ENCODE measurements at regions not wholly inside any gene's neighbourhood (a gene's known extent, or its start where the extent isn't known, plus 50 kb on each side); places are given as distances from the start of the nearest gene placed in this dataset.

DNA sequence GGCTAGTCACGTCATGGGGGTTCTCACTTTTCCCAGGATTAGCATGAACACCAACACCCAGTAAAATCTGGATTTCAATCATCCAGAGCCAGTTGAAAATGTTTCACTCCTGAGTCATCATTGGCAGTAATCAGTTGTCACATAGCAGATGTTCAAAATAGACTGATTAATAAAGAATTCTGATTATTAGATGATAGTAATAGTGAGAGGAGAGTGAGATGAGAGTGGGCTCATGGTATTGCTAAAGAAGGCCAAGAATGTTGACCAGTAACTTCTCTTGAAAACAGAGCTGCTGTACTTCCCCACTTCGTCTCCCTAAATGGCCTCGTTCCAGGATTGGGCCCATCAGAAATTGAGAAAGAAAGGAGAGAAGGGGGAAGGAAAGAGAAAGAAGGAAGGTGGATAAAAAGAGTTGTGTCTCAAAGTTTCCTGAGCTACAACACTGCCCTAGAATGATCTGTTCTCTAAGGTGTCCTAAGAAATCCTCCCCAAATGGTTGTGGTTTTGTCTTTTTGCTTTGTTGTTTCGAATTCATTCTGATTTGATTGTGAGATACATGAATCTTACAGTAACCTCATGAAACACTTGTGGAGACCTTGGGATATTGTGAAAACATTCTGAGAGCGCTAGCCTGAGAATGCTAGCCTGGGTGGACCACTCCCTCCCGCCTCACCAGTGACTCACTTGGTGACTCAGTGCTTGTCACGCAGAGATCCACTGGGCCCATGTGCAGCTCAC, 502.2 kb upstream of the JARID2 start:
- DNase-seq (peak; percentile 53), ATAC-seq (peak; percentile 30 to 93)
- intact Hi-C loops (cut with DNase I): no loop called here

DNA sequence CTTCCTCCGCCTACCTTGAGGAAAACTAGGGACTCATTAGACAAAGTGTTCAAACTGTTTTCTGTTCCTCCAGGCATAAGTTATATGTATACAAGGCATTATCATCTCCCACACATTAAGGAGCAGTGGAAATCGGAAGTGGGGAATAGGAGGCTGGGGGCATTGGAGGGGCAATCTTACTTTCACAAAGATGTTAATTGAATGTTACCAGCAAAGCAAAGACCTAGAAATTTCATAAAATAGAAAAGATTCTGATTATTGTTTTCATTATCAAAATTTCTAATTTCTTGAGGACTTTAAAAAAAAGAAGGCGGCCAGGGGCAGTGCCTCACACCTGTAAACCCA, 501.7 kb upstream of the JARID2 start:
- no peak for ATAC-seq
- intact Hi-C loops (cut with DNase I): no loop called here
- no peak for DNase-seq

DNA sequence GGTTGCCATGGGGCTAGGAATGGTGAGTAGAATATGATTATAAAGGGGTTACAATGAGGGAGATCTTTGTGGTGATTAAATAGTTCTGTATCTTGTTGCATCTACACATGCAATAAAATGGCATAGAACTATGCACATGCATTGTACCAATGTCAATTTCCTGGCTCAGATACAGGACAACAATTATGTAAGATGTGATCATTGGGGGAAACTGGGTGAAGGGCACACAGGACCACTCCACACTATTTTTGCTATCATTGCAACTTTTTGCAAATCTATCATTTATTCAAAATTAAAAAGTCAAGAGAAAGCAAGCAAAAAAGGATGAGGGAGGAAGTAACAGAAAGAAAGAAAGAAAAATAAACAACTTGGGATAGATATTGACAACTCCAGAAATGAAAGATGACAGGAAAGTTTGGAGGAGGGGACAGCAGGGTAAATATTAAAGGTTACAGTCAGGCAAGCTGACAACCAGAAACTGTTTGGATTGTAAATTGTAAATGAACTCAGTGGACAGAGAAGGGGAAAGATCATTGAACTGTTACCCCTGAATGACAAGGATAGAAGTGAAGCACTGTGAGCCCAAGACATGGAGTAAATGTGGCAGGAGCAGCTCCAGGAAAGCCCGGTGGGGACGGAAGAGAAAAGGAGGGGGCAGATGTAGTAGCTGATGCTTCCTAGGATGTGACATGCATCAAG, 499.6 kb upstream of the JARID2 start:
- intact Hi-C loops (cut with DNase I): no loop called here
- no peak for DNase-seq
- ATAC-seq: no peak

DNA sequence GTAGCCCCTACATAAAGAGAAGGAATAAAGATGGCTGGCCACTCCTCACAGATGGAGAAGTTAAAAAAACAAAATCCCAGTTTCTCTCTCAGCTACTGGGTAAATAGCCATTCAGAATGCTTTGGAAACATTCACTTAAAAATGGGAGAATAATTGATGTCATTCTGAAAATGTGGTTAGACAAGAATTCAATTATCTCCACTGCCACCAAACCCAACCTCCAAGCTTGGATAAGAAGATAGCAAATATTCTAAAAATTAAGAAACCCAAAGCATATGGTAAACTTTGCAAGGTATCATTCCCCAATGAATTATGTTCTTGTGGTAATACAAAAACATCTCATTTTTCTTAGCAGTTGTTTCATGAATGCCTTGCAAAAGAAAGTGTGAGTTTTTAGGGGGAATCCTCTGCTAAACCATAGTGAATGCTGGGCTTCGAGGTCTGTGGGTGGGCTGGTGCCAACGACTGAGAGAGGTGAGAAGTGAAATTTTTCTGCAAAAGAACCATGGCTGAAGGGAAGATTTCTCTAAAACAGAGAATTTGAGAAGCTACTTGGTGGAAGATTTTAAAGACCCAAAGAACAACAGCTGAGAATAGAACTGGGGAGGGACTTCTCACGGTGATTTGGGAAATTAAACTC, 497.9 kb upstream of the JARID2 start:
- no peak for ATAC-seq
- DNase-seq: no peak
- intact Hi-C loops (cut with DNase I): no loop called here

DNA sequence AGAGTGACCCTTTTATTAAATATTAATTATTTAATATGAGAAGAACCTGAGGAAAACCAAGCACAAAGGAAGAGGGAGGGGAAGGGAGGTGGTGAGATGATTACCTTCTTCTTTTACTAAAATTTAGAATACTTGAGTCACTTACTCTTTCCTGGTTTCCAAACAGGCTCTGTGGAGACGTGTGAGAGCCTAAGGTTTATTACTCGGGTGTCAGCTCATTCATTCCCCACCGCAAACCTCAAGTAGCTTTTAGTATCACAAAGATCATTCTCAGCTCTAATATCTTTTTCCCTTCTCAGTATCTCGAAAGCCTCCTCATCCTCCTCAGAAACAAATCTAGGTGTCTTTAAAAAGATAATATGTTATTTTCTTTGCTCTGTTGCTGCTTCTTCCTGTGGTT, 497.2 kb upstream of the JARID2 start:
- intact Hi-C loops (cut with DNase I): no loop called here
- ATAC-seq (no peak), DNase-seq (no peak)

- no peak for DNase-seq
- intact Hi-C loops (cut with DNase I): no loop called here
- ATAC-seq: no peak
These were observed 495.7 kb upstream of the JARID2 start for GRCh38 chr6:14750059-14750661.

DNA sequence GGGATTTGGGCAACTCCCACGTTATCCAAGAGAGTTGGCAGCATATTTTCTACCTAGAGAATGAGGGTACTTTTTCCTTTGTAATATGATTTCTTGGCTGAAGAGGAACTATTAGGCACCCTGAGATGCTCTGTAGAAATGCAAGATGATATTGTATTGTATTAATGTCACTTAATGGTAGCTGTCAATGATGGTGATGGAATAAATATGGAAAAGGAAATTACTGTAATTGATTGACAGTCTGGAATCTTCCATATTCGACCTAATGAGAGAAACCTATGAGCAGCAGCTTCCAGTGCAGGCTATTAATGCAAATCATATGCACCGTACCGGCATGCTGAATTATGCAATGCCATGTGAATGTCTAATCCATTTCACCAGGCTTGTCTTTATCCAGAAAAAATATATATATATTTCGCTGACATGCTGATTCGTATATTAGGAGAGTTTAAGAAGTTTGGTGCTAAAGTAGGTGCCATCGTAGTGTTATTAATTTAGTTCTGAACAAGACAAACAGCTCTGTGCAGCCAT, 494.2 kb upstream of the JARID2 start:
- intact Hi-C loops (cut with DNase I): no loop called here
- ATAC-seq: no peak
- DNase-seq: no peak

DNA sequence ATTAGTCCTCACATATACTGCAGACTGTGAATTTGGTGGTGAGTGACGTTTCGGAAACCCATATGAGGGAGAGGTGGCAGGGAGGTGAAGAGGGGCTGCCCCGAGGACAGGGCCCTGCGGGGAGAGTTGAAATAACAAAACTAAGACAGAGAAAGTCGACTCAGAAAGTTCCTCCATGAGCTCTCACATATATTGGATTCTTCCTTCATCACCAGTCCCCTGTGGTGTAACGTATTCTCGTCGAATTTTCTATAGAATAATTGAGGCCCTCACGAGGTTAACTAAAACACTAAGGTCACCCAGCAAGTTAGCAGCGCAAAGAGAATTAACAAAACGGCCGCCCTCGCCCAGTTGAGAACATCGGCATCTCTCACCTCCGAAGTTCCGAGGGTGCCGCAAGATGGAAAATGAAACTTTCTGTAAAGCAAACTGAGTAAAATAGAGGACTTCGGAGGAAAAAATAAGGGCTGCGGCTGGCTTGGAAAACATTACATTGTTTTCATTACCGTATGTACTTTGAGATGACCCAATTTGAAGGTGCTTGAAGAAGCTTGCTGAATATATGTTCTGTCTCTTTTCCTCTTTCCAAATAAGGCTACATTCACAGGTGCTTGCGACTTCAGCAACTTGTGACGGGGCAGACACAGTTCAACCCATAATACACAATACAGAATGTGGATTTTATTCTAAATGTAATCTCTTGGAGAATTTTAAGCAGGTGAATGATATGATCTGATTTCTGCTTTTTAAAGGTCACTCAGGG, 490.9 kb upstream of the JARID2 start:
- intact Hi-C loops (cut with DNase I): no loop called here
- DNase-seq: no peak

GRCh38 chr6:14756340-14756739, 489.5 kb upstream of the JARID2 start:
- DNase-seq: no peak
- intact Hi-C loops (cut with DNase I): no loop called here
- ATAC-seq: no peak

More for the DNA sequence above, 490.9 kb upstream of the JARID2 start:
- ATAC-seq: no peak

DNA sequence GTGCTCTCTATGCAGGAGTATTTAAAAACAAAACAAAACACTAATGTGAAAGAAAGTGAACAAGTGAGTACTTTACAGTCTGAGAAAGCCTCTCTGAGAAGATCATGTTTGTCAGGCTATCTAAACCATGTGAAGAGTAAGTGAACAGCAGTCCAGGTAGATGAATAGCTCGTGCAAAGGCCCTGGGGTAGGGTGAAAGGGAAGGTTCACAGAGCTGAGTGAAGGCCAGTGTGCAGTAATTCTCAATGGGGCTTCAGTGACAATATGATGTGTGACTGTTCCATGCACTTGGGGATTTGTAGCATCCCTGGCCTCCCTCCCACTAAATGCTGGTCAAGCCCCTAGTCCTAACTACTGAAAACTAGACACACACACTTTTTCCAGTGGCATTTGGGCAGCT, 488.9 kb upstream of the JARID2 start:
- intact Hi-C loops (cut with DNase I): no loop called here
- ATAC-seq (no peak), DNase-seq (no peak)

GRCh38 chr6:14757418-14757817, 488.5 kb upstream of the JARID2 start:
- intact Hi-C loops (cut with DNase I): no loop called here
- no peak for DNase-seq
- peak in 1 of 2 donors; percentile 48 for ATAC-seq

DNA sequence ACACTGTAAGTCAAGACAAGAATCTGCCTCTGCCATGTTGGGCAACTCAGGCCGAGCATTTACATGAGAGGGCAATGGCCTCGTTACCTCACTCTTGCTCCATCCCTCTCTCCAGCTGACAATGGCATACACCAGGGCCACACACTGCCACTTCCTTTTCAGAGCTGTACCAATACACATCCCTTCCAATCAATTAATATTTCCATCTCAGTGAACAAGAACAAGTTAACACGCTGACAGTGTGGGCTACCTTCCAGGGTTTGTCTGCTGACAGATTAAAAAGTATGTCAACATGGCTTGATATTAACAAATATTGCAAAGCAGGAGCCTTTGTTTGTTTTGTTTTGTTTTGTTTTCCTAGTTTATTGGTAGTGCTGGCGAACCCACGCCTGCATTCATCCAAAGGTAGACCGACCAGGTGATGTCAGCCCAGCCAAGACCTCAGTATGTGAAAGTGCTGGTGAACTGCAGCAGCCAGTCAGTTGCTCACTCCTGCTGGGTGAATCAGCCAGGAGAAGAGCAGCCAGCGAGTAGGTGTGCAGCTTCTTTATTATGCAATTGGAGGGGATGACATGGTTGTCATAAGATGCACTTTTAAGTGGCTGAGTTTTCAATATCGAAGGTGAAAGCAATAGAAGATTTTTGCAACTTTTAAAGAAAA, 487.3 kb upstream of the JARID2 start:
- DNase-seq (no peak), ATAC-seq (peak in 1 of 2 donors; percentile 22)
- intact Hi-C loops (cut with DNase I): no loop called here

DNA sequence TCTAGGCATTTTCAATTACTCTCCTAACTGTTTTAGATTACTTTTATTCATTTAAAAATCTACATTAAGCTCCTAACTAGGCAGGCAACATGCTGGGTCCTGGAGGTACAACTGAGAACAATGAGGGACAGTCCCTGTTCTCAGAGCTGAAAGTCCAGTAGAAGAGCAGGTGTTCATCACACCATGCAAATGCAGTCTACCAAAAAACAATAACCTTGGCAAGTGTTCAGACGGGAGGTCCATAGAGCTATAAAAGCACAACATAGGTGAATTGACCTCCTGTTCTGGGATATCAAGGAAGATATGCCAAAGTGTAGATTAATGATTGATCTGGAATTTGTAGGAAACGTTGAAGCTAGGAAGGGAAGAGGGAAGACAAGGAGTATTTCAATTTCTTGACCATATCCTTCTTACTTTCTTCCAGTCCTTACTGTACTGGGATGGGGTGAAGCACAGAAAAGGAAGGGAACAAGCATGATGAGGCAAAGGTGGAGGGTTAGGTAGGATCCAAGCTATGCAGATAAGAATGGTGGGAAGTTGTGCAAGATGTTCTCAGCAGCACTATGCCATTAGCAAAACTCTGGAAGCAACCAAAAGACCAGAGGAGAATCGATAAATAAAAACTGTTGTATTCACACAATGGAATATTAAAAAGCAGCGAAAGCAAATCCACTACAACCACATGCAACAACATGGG, 485.7 kb upstream of the JARID2 start:
- intact Hi-C loops (cut with DNase I): no loop called here
- no peak for DNase-seq
- no peak for ATAC-seq

DNA sequence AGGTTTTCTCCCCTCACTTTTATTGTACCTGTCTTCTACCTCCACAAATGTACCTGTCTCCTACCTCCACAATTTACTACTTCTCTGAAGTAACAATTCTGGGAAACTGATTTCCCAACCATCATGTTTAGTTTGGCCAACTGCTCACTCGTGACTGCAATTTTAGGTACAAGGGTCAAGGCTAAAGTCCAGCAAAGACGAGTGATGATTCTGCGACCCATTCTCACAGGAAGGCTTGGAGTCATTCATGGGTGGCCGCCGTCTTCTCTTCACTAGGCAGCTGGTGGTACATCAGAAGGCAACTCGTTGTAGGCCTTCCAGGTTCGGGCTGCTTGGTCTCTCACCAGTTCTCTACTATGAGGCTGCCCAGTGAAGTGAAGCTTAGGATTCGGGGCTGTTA, 483.8 kb upstream of the JARID2 start:
- intact Hi-C loops (cut with DNase I): no loop called here
- ATAC-seq (no peak), DNase-seq (no peak)

DNA sequence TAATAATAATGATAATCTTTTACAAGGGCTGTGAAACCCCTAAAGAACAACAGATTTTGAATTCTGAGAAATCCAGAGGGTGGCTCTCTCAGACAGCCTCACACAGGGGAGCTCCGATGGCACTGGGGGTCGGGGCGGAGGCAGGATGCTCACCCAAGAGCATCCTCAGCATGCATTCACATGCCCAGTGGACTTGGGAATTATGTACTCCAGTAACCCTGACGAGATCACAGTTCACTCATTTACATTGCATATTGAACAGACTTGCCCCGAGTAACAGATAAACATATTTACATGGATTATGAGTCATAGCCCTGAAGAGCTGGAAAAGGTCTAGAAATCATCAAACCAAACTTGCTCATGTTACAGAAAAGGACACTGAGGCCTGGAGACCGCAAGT, 482.7 kb upstream of the JARID2 start:
- DNase-seq (no peak), ATAC-seq (no peak)
- intact Hi-C loops (cut with DNase I): no loop called here

- DNase-seq: no peak
- no peak for ATAC-seq
- intact Hi-C loops (cut with DNase I): no loop called here
These were observed 482.3 kb upstream of the JARID2 start for GRCh38 chr6:14763616-14764015.

- intact Hi-C loops (cut with DNase I): no loop called here
- no peak for DNase-seq
- no peak for ATAC-seq
These were observed 480.8 kb upstream of the JARID2 start for GRCh38 chr6:14765106-14765505.

DNA sequence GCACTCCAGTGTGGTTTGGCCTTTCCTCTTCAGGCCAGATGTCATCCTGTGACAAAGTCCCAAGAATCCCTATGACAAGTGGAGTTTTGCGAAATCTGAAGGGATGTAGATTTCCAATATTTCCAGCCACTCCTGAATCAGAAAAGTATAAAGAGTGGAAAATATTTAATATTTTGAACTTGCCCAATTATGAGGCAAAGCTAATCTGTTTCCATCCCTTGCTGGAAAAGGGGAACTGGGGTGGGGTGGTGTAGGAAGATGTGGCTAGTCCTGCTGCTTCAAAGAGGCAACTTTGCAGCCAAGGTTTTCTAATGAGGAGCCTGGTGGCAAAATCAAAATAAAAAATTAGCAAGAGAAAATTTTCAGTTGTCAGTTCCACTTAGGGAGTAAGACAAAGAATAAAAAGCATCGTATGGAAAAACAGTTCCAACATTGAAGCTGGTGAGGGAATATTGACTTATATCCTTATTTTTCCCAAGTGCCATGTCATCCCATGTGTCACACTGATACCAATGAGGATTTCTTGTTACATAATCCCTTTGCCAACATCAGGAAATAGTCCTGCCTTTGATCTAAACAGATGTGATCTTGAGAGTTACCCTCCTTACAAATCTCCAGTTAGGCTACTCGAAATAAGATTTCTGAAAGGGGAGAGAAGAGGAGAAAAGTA, 480.0 kb upstream of the JARID2 start:
- ATAC-seq (no peak), DNase-seq (no peak)
- intact Hi-C loops (cut with DNase I): no loop called here
